Activated naive CD4-positive, alpha-beta T cell (primary cell): ENCODE measurements at regions not wholly inside any gene's neighbourhood (a gene's known extent, or its start where the extent isn't known, plus 50 kb on each side); places are given as distances from the start of the nearest gene placed in this dataset.

Experiments used
- DNase-seq, 4 experiments: peaks; one replicate each; lab custom pipeline; 2025; lab: John Stamatoyannopoulos, UW

DNA sequence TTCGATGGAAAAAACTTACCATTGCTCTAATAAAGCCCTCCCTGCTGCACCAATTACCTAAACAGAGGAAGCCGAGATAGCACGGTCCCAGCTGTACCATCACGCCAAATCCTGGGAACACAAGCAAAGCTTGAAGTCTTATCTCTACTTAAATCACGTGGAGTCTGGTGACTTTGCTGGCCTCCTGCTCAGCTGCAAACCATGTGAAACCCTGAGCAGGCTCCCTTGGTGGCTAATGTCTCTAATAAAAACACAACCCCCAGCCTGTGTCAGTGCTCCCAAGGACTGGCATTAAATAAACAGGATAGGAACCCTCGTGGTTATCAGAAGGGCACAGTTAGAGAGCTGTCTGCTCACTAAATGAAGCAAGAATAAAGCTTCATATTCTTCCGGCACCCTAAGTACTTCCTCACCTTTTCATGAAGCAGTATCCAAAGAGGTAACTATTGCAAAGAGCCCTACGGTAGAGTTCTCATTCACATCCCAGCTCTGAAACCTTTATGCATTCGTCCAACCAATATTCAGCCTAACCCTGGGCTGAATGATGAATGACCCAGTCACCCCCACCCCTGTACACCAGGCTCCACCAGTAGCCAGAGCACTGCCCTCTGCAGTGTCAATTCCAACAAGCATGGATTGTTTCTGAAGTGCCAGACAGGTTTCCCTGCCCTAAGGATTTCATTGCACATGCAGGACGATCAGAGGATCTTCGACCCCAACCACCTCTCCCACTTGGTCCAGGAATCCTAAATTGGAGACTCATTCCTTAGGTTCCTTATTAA lies 452.7 kb upstream of the TMPO start:
- no peak for DNase-seq

DNA sequence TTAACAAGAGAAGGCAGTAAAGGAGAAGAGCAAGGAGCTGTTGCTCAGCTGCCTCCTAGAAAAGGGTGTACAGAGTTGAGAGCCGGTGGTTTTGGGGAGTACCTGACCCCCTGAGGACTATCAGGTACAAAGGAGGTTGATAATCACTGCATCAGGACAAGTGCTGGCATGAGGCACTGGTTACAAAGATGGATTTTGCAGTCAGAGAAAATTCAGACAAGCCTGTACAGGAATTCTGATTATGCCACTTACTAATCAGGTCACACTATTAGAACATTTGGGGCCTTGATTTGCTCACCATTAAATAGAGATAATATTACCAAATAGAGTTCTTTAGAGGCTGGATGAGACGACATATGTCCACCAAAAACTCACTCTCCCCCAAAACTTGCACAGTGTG lies 450.9 kb upstream of the TMPO start:
- DNase-seq = no peak

DNA sequence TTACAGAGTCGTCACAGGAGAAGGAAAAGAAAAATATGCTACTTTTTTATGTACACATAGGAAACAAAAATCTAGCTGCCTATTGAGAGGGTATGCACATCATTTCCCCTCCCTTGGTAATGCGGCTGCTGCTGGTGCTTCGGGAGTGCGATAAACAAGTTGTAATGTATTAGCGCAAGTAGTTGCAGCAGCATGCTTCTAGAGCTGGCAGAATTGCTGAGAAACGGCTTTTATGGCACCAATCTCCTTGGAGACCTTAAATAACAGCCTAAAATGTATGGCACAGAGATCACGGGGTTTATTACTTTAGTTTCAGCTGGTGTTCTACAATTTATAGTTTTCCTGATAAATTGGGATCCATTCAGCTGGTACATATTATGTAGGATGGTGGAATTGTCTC lies 447.6 kb upstream of the TMPO start:
- DNase-seq = no peak

DNA sequence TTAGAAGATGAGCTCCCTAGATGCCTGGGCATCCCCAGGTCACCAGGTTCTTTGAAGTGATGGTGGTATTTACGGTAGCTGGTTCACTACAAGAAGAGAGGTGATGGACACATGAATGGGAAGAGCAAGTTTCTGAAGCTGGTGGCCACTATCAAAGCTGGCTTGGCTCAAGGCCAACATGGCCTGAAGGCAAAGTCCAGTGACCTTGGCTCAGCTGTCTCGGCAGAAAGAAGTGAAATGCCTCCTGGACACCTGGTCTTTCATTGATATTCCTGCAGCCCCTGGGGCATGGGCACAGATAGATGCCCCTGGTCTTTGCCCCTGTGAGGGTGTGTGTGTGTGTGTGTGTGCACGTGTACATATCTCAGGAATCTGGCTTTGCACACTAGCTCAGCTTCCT lies 441.8 kb upstream of the TMPO start:
- DNase-seq = no peak

DNA sequence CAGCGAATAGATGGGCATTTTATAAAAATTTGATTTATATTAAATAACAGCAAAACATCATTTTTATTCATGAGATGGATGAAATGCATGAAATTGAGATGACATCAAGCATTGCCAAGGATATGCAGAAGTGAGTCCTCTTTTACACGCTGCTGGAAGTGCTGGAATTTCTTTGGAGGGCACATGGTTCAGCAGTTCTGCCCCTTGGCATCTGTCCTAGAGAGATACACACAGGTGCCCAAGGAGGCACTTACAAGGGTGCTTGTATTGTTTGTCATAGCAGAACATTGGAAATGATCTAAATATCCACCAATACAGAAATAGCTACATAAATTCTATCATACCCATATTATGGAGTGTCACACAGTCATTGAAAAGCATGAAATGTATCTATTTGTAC lies 441.1 kb upstream of the TMPO start:
- no peak for DNase-seq

DNA sequence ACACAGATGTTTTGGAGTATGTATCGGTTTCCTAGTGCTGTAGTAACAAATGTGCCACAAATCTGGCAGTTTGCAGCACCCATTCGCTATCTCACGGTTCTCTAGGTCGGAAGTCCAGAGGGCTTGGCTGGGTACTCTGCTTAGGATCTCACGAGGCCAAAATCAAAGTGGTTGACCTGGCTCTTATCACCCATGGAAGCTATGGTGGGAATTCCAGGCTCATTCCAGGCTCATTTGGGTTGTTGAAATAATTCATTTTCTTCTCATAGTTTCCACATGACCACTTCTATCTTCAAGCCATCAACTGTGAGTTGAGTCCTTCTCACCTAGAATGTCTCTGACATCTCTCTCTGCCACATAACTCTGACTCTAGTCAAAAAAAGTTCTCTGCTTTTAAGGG lies 431.0 kb upstream of the TMPO start:
- DNase-seq = no peak

DNA sequence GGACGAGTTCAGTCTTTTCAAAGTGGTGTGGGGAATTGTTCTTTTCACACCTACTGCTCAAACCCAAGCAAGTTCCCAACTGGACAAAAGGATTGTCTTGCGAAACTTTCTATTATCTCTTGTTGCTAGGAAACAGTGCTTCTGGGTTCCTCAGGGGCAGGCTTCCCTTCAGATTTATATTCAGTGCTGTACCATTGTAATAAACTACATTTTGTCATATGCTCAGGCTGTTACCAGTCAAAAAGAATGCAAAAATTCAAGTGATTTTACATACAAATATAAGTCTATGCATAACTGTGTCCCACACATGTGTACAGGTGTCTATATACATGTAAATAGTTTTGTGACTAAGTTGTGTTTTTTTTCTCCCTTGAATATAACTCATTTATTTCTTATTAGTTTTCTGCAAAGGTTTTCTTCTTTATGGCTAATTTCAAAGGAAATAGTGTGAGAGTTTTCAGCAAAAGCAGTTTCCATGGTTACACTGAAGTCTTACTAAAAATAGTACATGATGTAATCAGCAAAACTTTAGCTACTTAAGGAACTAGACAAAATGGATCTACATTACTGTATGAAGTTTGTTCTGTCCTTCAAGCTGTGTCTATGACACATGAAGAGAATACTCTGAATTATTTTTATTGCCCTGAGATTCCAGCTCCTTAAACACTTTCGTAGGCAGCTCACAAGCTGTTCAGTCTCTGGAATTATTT lies 430.2 kb upstream of the TMPO start:
- no peak for DNase-seq

DNA sequence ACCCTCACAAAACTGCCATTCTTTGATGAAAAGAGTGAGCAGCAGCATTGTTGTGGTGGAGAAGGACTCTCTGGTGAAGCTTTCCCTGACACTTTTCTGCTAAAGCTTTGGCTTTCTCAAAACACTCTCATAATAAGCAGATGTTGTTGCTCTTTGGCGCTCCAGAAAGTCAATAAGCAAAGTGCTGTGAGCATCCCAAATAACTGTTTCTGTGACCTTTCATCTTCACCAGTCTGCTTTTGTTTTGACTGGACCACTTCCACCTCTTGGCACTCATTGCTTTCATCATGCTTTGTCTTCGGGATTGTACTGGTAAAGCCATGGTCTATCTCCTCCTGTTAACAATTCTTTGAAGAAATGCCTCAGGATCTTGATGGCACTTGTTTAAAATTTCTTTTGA lies 424.7 kb upstream of the TMPO start:
- DNase-seq = no peak

DNA sequence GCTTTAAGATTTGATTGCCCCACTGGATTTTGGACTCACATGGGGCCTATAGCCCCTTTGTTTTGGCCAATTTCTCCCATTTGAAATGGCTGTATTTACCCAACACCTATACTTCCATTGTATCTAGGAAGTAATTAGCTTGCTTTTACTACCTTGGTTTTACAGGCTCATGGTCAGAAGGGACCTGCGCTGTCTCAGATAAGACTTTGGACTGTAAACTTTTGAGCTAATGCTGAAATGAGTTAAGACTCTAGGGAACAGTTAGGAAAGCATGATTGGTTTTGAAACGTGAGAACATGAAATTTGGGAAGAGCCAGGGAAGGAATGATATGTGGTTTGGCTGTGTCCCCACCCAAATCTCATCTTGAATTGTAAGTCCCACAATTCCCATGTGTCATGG lies 419.0 kb upstream of the TMPO start:
- DNase-seq = no peak

DNA sequence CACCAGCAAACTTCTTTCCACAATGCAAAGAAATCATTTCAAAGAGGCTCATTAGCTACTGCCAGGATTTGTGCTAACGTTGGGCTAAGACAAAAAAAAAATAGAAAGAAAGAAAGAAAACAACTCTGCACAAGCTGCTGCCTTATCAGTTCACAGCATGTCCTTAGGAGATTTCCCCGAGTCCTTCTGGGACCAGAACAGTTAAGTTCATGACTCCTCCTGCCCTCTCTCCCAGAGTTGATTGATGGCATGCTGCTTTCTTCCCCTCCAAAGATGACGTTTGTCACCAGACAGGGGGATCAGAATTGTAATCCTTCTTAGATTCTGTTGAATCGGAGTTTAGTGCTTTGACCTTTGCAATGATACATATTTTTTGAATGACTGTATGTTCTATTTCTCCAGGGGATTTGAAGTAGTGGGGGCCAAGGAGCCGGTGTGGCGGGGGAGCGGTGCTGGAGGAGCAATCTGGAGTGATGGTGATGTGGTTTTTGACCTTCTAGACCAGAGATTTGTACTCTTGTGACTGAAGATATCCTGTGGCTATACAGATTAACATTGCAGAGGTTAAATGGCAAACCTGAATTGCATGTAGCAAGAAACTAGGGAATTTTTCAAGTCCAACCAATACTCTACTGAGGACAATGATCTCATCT lies 409.2 kb upstream of the TMPO start:
- DNase-seq = no peak

DNA sequence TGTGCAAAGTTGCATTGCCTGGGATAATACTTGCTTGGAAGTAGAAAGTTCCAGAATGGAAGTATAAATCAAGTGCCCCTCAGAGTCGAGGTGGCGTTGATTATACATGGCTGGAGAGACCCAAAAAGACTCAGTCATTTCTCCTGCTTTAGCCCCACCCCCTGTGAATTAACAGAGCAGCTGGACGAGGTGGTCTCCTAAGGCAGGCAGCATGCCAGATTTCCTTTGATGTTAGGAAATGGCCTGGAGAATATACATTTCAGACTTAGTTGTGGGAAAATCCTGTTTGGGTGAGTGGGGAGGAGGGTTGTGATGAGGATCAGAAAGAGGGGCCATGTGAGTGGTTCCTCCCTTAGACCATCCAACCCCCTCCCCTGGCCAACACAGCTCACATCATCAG lies 406.1 kb upstream of the TMPO start:
- DNase-seq = no peak

DNA sequence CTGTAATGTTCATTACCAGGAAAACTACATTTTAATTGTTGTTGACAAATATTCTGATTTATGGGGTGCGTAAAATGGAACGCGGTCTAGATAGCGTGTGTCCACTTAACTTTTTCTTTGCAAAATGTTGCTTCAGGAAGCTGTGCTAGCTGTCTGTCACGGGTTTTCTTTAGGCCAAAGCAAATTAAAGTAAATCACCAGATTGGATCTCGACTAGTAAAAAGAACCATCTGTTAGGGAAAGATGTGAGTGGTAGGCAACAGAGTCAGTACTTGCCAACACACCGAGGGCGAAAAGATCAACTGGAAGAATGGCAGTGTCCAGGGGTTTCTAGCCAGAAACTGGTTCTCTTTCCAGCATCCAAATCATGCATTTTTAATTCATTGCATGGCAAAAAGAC lies 404.9 kb upstream of the TMPO start:
- no peak for DNase-seq

DNA sequence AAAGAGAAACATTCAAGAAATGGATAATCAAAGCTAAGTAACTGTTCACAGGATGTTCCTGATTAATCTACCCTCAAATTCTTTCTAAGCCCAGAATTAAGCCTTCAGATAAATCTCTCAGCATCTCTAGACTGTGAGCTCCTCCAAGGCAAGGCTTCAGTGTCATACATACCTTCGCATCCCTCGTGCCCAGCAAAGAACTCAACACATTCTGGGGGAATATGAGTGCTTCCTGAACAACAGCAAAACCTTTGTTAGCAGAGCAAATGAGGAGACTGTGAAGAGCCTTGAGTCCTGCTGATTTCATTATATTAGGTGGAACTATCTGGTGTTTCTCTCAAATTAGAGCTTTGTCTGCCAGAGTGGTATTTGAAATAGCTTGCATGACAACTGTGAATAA lies 401.8 kb upstream of the TMPO start:
- DNase-seq = no peak

DNA sequence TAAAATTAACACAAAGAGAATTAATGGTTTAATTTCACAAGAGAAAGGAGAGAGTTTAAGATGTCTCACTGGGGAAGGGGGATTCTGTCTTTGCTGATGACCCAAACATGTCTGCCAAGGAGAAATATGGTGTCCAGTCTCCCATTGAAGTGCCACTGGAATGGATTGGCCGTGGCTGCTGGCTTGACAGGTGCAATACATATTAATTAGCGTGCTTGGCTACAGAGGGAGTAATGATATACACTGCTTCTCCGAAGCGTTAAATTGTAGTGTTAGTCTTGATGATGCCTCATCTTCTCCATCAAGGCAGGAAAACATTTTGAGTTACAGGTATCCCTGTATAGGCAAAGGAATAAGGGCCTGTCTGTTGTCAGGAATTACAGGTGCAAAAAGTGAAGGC lies 393.4 kb upstream of the TMPO start:
- no peak for DNase-seq

DNA sequence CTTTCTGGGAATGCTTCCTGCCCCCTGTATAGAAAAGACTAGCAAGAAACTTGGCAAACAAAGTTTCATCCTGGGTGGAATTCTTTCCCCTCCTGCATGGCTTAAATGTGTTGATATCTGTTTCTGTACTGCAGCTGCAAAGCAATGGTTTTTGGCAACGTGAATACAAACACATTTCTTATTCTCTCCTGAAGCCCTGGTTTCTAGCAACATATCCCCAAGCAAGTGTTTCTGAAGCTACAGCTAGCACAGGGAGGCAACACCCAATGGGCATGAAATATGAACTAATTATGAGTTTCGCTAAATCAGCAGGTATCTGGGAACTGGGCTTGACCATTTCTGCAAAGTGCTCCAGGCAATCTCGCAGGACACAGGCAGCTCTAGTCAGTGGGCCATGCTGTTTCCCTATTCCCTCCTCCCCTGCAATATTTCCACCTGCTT lies 392.3 kb upstream of the TMPO start:
- DNase-seq = no peak

DNA sequence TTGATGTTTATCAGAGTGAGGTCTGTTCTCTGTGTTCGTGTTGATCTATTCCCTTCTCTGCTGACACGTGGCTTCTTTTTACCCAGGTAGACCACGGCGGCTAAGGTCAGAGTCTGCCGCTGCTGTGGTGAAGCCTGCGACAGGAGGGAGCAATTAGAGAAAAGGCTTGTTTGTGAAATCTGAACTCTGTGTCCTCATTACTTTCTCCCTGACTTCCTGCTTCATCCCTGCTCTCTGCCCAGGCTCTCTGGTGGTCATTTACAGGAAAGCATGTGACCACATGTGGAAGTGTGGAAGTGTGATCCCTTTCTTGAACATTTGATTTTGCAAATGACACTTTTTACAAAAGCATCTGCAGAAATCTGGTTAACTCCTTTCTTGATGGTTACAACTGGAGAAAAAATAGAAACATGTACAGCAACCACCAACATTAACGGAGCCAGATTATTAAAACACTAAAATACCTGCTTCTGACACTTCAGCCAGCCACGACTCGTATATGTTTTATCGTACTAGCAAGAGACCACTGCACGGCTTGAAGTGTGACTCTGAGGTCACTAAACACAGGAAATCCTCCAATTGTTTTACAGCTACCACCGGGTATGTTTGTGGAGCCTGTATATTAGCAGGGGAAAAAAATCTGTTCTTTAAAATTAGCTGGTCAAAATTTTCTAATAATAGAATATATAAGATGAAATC lies 388.6 kb upstream of the TMPO start:
- no peak for DNase-seq

DNA sequence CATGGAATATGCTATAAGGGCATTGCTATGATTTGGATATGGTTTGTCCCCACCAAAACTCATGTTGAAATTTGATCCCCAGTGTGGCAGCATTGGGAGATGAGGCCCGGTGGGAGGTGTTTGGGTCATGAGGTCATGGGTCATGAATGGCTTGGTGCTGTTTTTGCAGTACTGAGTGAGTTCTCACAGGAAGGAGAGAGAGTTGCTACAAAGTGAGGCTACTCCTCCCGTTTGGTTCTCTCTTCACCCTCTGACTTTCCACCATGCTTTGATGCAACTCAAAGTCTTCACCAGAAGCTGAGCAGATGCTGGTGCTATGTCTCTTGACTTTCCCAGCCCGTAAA lies 388.1 kb upstream of the TMPO start:
- no peak for DNase-seq

DNA sequence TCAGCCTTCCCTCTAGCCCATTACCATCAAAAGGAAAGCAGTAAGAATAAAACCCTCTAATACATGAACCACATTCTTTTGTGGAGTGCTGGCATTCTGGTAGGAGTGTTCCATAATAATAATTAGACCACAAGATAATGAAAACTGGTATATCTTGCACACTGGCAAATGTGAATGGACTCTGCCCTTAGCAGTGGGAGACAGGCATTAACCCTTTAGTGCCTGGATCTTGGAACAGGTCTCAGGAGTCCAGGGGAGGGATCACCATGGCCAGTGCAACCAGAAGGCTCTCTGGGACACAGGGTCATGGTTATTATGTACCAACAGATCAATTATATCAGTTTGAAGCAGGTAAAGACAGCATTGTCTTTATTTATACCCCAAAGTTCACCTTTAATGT lies 387.5 kb upstream of the TMPO start:
- DNase-seq = no peak

DNA sequence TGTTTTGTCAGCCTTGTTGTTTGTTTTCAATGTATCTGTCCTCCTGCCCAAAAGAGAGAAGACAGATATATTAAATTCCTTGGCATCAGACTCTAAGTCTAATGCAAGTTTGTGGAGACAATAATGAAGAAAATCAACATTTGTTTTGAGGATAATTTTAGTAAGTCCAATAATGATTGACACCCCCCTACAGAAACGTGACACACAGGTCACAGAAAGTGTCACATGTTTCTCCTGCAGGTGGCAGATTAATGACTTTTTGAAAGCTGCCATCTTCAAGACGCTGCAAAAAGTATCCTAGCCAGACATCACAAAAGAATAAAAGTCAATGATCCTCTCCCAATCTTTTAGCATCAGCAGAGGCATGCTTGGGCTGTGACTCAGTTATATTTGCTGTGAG lies 378.8 kb upstream of the TMPO start:
- no peak for DNase-seq

DNA sequence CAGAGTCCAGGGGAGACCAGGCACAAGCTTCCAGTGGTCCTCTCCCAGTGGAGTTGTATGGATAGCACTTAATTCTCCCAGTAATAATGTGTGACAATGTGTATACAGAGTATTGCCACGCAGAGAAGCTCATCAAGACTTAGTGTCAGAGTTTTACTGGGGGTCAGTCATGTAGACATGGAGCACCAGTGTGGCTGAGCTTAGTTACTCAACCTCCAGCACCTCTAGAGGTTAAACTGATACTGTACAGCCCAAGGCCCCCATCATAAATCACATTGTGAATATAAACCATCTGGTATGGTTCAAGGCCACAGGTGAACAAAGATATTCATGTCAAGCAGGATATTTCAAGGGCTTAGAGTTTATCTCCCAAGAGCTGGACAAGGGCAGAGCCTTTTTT lies 378.1 kb upstream of the TMPO start:
- DNase-seq = no peak

DNA sequence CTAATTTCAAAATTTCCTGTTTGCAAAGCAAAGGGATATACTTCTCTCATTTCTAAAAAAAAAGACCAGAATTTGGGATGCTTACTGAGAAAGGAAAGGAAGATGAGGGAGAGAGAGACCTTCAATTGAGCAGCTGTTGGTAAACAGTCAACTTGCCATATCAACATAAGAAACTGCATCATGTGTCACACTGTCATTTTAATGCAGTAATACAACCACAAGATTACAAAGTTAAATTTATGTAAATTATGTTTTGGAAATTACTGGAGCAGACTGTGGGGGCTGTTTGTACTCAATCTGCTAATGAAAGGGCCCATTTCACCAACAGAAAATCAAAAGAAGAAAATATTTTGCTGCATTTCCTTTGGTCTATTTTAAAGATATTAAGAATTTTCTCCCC lies 370.4 kb upstream of the TMPO start:
- DNase-seq = no peak

DNA sequence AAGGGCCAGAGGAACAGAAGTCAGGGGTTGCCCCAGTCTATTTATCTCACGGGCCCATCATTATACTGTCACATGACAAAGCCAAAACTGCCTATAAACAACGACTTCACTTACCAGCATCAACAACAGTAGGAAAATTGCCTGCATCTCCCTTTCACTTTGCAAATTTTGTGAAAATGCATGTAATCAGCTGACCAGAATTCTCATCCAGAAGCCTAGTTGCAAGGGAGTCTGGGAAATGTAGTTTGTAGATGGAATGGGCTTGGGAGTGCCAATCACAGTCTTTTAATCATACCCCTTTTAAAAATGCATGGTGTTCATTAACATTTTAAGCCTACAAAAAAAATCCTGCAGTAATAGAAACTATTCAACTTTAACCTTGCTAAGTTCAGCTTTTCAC lies 369.3 kb upstream of the TMPO start:
- no peak for DNase-seq

DNA sequence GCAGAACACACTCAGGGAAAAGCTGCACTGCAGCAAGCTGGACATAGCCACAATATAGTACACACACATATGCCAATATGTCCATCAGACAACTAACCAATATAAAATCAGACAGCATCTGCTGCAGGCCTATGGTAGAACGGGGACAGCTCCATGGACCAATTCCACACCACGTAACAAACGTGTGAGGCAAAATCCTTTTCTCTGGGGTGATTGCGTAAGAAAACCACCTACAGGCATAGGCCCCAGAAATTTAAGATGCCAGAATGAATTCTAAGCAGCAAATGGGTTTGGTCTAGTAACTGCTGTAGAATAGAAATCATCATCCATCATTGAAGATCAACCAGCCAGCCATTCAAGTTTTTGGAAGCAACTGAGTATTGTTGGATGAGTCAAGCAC lies 368.9 kb upstream of the TMPO start:
- no peak for DNase-seq
